NCI-H2171 treated with DMSO at 0.1 percent for 48 hours (cell line): ENCODE measurements at regions not wholly inside any gene's neighbourhood (a gene's known extent, or its start where the extent isn't known, plus 50 kb on each side); places are given as distances from the start of the nearest gene placed in this dataset.

Experiments
- DNase-seq: peaks from one replicate; lab custom pipeline; 2025; lab: John Stamatoyannopoulos, UW

DNA sequence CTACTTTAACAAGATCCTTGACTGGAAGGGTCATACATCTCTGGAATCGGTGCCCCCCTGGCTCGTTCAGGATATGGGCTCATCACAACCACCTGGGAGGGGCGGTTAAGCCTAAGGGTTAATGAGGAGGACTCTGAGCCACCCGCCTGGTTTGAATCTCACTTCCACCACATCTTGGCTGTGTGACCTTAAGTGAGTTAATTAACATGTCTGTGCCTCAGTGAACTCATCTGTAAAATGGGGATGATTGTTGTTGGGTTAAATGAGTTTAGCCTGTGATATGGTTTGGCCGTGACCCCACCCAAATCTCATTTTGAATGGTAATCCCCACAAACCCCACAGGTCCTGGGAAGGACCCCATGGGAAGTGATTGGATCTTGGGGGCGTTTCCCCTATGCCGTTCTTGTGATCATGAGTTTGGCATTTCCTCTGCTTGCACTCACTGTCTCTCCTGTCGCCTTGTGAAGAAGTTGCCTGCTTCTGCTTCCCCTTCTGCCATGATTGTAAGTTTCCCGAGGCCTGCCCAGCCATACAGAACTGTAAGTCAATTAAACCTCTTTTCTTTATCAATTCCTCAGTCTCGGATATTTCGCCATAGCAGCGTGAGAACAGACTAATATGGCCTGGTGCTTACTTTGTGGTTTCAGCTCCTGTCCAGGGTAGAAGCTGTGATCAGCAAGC, 214.0 kb upstream of the CIBAR2 start:
- no peak for DNase-seq

DNA sequence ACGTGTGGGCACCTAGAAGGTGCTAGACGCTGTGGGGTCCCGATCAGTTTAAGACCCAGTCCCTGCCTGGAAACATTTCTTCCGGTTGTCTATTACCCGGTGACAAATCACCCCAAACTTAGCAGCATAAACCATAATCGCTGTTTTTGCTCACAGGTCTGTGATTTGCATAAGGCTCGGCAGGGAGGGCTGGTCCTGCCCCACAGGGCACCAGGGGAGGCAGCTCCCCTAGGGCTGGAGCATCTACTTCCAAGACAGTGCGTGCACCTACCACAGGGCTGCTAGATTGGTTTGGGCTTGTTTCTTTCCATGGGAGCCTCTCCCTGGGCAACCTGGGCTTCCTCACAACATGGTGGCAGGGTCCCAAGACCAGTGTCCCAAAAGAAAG, 214.5 kb upstream of the CIBAR2 start:
- DNase-seq = no peak

DNA sequence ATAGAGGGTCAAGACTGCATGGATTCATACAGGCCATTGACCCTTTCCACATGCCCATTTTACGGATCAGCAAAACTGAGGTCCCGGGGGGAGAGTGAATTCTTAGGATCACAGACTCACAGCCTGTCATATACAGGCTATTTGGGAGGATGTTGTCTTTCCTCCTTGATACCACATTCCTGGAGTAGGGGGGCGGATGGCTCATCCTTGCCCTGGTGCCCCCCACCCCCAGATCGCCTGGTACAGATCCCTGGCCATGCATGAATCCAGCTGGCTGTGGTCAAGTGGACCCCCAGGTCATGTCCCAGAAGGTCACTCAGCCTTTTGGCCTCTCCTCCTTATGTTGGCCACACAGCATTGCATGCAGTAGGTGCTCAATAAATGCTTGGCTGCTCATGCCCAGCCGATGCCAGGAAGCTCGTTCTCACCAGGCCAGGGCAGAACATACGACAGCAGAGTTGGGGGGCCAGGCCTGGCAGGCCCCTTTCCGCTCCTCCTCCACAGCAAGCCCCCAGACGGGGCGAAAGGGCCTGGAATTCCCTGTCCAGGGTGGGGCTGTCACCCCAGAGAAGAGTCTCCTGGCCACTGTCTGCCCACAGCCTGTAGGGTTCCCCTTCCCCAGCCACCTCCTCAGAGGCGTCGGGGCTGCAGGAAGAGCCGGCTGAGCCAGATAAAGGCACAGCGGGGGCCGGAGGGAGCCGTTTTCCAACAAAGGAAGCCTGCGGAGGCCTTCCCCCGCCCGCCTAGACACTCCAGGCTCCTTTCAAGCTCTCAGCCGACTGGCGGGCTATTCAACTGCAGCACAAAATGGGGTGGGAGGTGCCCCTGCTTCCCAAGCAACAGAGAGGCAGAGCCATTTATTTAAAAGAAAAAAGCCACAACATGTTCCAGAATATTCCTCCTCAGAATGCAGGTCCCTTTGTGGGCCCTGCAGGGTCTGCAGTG, 215.7 kb upstream of the CIBAR2 start:
- DNase-seq = peak; percentile 78

DNA sequence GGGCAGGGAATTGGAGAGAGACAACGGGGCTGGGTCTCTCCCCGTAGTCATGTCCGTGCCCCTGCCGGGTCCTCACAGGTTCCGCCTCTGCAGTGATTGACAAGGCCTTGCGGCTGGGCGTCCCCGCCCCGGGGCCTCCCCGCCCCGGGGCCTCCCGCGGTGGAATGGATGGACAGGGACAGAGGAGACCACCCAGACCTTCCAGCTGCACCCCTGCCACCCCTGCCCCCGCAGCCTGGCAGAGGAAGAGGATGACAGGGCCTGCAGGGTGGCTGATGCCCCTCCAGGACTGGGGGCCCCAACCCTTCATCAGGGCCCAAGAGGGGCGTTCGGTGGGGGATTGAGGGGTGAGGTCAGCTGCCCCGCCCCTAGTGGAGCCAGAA, 216.4 kb upstream of the CIBAR2 start:
- DNase-seq = peak; percentile 66

DNA sequence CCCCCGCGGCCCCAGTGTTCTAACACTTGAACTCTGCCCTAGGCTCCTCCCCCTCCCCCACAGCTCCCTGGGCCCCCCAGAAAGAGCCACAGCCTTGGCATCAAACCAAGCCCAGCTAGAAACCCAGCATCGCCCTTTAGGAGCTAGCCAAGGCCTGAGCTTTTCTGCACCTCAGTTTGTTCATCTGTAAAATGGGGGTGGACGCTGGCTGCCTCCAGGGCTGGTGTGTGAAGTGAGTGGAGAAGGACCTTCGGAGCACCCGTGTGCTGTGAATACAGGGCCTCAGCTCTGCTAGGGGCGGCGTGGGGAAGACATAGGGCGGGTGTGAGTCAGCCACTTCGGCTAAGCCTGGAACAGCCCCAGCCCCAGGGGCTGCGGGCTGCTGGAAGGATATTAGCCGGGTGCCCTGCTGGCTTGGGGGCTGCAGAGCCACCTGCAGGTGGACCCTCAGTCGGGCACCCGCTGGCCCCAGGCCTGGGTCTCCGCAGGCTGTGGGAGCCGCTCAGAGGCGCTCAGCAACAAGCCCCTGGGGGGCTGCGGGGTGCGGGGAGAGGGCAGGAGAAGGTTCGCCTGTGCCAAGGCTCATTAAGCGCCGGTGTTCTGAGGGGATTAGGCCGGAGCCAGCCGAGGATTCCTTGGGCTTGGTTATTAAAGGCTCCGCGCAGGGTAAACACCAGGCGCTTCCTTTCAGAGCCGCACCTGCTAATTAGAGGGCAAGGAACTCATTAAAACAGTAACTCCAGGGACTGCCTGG, 217.0 kb upstream of the CIBAR2 start:
- DNase-seq = peak; percentile 88

DNA sequence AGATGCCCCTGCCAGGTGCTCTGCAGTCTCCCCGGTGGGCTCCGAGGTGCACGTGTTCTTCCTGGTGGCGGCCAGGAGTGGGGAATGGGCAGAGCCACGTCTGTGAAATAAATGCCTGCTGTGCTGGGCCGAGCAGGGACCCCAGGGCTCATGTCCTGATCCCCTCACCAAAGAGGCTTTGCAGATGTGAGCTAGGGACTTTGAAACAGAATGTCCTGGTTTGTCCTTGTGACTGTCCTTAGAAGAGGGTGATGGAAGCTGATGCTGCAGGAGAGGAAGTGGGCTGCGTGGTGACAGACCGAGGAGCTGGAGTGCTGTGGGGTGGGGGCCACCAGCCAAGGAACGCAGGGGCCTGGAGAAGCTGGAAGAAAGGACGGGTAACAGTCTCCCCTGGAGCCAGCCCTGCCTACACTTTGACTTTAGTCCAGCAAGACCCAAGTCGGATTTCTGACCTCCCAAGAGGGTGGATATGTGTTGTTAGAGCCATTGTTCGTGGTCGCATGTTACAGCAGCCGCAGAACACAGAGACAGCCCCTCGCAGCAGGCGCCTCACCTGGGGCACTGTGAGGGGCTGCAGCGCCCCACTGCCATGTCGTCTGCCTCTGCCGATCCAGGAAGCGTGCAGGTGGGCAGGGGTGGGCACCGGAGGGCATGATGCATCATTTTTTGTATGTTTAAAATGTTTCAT, 217.9 kb upstream of the CIBAR2 start:
- peak; percentile 82 for DNase-seq

DNA sequence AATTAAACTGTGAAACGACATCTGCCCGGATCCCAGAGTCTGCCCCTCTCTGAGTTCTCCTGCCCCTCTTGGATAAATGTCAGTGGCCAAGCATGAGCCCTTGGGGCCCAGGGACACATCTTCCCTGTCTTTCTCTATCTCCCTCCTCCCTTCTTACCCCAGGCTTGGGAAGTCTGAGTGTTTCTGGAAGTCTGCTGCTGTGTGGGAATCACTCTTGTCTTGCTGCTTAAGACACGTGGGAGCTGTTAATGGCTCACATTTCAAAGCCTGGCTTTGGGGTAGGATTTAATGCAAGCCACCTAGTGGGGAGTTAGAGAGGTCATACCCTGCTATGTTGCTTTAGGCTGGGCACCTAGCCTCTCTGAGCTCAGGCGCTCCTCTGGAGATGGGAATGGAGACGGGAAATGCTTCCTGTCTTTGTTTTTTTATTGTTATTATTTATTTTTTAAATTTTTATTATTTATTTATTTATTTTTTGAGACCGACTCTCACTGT, 218.5 kb upstream of the CIBAR2 start:
- peak; percentile 93 for DNase-seq

DNA sequence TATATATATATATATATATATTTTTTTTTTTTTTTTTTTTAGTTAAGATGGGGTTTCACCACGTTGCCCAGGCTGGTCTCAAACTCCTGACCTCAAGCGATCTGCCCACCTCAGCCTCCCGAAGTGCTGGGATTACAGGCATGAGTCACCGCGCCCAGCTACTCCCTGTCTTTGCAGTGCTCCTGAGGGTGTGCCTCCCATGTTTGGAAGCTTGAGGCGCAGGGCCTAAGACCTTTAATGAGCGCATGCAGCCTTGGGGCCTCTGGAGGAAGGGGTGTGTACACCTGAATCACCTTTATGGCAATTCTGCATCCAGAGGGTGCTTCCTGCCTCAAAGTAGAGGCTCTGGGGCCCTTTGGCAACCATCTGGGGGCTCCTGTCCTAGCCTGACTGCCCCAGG, 219.4 kb upstream of the CIBAR2 start:
- DNase-seq = no peak

DNA sequence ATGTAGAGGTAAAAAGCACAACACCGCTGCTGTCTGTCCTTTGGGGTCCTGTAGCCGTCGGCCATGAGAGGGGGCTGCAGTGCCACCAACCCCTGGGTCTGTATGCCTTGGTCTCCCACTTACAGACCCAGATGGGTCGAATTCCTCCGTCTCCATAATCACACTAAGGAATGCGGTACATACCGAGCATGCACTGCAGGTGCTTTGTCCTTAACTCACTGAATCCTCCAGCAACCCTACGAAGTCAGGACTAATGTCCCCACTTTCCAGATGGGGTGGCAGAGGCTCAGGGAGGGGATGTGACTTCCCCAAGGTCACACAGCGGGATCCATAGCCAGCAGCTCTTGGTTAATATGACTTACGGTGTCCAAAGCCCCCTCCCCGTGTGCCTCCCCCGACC, 219.9 kb upstream of the CIBAR2 start:
- DNase-seq = no peak

DNA sequence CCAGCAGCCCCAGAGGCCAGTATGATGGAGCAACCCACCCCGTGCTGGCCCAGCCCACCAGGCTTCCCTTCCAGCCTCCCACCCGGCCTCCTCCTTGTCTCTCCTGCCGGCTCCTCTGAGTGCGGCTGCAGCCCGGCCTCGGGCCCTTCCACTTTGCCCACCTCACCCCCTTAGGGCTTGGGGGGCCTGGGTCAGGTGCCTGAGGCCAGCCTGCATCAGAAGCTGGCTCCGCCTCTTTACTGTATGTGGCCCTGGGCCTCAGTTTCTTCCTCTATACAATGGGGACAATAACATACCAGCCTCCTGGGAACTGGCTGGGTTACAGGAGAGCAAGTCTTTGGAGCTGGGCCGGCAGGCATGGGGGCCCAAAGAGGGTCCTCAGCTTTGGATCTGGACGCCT, 221.1 kb upstream of the CIBAR2 start:
- DNase-seq = no peak

DNA sequence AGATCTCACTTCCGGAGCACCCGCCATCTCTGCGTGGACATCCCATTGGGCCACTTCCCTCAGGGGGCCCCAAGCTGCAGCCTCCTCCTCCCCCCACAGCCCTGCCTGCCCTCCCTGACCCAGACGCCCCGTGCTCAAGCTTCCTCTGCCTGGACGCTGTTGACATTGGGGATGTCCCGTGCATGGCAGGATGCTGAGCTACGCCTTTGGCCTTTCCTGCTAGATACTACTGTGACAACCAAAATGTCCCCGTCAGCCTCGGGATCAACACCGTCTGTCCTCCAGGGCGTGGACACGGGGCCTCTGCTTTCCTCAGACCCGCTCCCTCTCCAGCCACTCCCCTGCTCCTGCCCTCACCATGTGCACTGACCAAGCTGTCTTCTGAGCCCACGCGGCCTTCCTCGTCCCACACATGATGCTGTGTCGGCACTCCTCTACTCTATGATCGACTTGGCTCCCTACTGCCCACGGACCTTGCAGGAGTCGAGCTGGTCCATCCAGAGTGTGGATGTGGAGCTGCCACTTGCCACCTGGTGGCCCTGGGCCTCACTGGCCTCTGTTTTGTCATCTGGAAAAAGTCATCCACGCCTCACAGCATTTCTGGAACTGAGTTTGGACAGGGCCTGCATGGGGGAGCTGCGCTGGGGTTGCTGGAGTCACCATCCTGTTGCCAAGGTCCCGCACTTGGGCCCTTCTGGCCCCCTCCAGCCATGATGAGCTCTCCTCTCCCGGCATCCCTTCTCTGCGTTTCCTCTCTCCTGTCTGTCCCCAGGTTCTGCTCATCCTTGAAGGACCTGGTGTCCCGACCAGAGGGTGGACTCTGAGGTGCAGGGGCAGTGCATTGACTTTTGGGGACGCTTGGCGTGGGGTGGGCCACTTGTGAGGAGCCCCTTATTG, 221.7 kb upstream of the CIBAR2 start:
- no peak for DNase-seq

DNA sequence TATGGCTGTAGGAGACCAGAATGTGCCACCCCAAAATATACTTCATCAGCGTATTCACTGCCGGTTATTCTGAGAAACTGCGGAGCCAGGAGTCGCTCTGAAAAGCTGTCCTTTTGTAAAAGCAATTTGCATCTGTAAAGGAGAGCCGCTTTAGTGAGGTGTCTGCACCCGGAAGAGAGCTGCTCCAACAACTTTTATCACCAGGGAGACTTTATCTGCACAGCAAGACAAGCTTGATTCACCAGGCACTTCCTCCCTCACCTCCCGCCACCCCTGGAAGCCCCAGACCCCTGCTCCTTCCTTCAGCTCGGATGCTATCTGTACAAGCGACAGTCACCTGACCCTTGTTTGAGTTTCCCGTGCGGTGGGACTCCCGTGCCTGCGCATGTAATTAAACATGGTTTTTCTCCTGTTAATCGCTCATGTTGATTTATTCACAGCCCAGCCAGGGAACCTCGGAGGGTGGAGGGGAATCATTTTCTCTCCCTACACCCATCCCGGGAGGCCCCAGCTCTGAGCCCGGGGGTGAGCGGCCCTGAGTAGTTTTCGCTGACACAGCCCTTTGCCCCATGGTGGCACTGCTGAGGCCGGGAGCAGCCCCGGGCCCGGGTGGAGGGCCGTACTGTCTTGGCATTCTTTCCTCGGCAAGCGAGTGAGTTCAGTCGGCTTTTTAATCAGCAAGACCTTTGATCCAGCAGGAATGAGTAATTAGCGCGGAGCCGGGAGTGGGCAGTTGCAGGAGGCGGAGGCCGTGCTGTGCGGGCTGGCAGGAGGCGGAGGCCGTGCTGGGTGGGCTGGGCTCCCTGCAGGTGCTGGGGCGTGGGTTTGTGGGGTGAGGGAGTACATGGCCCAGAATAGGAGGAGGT, 222.7 kb upstream of the CIBAR2 start:
- DNase-seq = no peak

DNA sequence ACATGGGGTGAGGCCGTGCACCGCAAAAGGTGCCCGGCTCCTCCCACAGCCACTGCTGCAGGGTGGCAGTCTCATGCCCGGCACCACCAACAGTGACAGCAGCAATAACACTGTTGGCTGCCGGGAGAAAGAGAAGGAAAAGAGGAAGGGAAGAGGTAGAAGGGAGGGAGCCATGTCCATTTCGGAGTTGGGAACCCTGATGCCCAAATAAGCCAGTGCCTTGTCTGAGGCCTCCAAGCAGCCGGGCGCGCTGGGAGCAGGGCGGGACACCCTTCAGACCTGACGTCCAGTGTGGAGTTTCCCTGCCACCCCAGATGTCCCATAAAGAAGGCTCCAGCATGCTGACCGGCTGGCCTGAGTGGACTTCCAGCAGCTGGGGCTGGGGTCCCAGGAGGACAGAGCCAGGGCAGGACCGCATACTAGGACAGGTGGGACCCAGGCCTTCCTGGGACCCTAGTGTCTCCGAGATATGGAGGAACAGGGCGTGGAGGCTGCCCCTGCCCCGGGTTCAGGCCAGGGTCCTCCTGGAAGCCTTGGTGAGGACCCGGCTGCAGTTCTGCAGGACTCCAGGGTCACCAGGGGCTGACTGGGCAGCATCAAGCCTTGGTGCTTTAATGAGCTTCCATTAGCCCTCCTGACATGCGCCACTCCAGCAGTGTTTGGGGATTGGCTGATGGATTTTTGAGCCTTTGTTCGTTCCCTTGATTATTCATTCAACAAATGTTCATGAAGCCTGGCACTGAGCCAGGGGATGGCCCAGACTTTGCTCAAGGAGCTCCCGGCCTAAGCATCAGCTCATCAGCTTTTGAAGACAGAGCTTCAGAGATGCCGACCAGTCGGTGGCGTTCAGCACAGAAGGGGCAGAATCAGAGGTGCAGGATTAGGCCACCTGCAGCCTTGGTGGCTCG, 223.6 kb upstream of the CIBAR2 start:
- DNase-seq = no peak

DNA sequence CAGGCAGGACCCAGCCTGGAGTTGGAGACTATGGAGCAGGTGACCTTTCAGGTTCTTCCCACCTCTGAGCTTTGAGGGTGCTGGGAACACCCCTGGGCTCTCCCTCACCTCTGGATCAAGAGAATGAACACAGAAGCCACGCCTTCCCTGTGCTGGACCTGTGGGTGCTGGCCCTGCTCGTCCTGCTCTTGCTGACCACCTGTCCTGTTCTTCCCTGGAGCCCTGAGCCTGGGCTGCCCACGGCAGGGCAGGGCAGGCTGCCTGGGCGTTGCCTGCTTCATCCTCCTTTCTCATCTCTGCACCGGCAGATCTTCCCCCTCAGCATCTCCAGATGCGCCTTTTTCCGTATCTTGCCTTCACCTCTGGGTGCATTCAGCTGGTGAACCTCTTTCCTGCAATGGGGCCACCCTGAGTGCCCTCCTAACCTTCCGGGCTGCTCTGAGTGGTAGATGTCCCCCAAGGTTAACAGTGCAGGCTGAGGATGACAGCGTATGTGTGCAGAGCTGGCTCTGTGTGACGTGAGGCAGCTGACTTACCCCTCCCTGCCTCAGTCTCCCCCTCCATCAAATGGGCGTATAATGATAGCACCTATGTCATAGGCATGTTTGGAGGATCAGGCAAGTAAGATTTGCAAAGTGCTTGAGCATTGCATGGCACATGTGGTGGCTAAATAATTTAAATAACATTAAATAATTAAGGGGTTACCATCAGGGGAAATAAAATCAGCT, 225.8 kb upstream of the CIBAR2 start:
- no peak for DNase-seq

DNA sequence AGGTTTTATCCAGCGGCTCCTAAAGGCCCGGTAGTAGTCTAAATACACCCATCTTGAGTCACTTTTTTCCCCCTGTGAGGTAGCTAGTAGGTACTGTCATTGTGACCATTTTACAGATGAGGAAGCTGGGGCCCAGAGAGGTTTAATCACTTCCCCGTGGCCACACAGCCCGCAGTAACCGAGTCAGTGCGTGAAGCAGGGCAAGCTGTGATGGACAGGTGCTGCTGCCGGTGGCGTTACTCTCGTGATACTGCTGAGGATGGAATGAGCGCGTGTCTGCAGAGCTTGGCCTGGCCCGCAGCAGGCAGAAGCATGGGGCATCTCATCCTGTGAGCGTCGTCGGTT, 226.3 kb upstream of the CIBAR2 start:
- no peak for DNase-seq

DNA sequence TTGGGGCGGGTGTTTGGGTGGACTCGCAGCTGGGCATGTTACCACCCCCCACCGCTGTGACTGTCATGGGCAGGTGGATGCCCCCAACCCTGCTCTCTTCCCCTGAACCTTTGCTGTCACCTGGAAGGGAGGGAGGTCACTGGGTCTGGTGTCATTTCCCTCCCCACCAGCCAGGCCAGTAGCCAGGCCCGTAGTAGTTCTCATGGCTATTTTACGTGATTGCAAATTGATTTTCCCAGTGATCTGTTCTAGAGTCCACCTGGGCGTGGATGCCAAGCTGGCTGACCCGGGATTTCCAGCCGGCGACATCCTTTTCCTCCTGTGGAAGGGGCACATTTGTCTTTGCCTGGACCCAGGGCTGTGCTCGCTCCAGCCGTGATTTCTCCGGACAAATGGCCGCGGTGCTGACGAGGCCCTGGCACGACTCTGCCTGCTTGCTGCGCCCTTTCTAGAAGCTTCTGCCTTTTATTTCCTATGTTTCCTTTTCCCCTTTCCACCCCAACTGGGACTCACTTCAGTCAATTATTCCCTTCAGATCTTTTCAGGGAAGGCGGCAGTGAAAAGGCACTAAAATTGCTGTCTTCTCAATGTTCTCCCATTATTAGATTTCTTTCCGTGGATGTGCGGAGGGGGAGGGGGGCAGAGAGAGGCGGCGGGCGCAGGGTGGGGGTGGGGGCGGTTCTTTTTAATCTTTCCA, 226.9 kb upstream of the CIBAR2 start:
- no peak for DNase-seq

DNA sequence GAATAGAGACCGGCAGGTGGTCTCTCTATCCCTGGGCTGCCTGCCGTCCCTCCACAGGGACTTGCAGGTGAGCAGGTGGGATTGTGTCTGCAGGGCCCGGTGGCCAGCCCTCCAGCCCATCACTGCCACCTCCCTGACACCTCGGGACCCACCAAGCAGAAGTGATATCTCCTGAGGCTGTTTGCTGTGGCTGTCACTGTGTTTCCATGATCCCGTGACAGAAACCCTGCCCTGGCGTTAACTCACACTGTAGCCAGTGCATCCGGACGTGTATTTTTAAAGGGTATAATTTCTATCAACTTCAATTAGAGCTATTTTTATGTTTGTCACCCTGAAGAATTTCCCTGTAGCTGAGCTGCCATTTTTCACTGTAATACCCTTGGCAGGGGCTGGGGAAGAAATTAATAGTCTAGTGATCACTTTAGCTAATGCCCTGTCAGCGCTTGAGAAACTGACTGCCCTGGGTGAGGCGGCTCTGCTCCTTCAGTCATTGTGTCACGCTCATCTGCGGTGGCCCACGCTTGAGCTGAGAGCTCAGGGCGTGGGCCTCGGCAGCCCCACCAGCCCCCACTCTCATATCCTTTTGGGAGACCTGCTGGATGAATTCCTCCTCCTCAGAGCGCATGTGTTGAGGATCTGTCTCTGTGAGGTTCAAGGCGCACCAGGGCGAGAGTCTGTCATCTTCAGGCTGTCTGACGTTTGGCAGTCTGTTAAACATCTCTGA, 229.9 kb upstream of the CIBAR2 start:
- no peak for DNase-seq
